ENCODE measurements at regions not wholly inside any gene's neighbourhood (a gene's known extent, or its start where the extent isn't known, plus 50 kb on each side); places are given as distances from the start of the nearest gene placed in this dataset.
"Not testable (repeated sequence)": the region's sequence is repeated elsewhere in the genome, so short reads cannot be mapped to it uniquely, and the experiment has no call there.

- no peak for DNase-seq
These were observed 95.3 kb upstream of the GADD45A start for GRCh38 chr1:67589519-67590233.

DNA sequence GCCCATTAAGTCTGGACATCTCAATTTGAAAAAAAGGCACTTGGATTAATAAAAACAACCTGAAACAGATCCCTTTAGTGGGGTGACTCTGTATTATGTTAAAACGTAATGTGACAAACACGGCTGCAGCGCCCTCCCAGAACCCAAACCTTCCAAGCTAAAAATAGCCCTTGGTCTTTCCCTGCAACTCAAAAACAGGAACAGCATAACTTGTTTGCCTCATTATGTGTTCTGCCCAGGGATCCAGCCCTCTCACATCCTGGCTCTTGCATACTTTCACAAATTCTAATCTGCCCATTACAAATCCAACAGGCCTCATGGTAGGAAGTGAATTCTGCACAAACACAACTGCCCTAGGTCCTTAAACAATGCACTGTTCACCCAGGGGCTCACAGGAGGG, 94.7 kb upstream of the GADD45A start:
- no peak for DNase-seq

DNA sequence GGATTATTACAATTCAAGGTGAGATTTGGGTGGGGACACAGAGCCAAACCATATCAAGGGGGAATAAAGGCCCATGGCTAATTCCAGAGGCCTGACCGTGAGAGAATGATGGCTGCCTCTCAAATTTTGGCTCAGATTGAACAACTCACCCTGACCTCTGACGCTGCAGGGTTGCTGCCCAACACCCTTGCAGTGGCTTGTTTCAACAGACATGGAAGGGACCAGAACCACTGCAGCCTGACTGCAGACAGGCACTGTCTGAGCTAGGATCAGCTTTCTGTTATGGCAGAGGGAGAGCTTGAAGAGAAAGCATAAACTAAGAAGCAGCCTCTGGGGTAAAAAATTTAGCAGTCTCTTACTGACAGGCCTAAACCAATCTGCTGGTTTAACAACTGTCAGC, 90.2 kb upstream of the GADD45A start:
- DNase-seq = no peak

DNA sequence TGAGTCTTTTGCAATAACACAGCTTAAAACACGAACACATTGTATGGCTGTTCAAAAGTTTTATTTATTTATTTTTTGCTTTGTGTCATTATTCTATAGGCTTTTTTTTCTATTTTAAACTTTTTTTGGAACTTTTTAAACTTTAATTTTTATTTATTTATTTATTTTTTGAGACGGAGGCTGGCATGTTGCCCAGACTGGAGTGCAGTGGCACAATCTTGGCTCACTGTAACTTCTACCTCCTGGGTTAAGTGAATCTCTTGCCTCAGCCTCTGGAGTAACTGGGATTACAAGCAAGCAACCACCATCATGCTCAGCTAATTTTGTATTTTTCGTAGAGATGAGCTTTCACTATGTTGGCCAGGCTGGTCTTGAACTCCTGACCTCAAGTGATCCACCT, 88.3 kb upstream of the GADD45A start:
- no peak for DNase-seq

DNA sequence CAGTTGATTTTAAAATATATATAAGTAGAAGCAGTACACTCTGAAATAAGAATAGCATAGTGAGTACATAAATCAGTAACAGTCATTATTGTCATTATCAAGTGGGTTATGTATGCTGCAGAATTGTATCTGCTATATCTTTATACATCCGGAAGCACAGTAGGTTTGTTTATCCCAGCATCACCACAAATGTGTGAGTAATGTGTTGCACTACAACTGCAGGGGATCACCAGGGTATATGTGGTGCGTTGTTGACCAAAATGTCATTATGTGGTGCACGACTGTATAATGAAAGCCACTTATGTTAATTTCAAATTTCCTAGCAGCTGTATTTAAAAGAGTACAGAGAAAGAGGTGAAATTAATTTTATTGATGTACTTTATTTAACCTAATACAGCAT, 87.7 kb upstream of the GADD45A start:
- no peak for DNase-seq

DNA sequence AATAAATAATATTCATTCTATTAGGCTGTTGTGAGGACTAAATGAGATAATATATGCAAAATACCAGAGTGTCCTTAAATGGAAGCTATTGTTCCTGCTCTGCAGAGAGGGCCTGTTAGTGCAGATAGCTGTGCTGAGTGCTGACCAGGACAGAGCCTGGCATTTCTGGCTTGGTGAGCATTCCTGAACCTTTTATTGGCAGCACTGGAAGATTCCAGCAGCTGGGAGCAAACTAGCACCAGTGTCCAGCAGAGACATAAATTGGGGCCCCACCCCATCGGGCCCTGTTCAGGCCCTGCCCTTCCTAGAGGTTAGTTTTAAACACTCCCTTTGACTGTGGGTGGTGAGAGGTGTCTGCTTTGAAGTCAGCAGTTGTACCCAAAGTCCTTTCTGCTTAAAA, 85.9 kb upstream of the GADD45A start:
- DNase-seq = no peak

GRCh38 chr1:67601539-67601938, 83.5 kb upstream of the GADD45A start:
- no peak for DNase-seq

DNA sequence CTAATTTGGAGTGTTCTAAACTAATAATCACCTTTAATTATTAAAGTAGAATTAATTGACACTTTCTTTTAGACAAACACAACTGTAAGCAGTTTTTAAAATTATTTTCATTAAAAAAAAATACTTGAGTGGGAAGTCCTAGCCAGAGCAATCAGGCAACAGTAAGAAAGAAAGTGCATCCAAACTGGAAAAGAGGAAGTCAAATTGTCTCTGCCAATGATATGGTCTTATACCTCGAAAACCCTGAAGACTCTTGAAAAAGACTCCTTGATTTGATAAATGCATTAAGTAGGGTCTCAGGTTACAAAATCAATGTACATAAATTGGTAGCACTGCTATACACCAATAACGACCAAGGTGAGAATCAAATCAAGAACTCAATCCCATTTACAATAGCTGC, 83.0 kb upstream of the GADD45A start:
- no peak for DNase-seq

GRCh38 chr1:67604778-67605177, 80.2 kb upstream of the GADD45A start:
- no peak for DNase-seq

DNA sequence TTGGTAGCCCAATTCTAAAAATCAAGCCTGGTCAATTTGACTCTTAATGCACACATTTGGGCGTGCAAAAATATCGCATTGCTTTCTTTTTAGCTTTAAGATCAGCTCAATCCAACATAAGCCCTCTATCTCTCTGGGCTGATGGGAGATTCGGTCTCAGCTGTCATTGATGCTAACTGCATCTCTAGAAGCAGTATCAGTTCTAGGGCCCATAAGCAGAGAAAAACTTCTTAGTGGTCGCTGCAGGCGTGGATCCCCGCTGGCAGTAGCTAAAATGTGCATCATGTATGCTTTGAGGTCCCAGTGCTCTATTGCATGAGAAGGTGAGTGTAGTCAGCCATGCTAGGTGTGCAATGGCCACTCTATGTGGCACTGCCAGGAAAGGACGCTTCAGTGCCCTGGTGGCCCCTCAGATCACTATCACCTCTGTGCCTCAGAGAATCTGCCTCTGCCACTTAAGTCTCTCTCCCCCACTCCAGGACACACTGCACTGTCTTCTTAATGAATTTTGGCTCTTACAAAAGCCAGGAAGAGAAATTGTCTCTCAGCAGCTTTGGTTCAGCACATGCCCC, 79.7 kb upstream of the GADD45A start:
- DNase-seq = no peak

DNA sequence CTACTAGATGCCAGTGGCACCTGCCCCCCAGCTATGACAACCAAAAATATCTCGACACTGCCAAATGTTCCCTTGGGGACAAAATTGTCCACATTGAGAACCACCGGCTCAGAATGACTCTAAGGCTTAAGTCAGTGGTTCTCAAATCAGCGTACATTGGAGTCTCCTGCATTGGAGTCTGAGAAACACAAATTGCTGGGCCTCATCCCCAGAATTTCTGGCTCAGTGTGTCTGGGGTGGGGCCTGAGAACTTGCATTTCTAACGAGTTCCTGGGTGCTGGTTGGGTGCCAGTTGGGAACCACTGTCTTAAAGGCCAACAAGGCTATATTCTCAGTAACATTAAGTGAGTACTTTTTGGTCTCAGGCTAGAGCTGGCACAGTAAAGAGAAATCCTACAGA, 77.7 kb upstream of the GADD45A start:
- no peak for DNase-seq

DNA sequence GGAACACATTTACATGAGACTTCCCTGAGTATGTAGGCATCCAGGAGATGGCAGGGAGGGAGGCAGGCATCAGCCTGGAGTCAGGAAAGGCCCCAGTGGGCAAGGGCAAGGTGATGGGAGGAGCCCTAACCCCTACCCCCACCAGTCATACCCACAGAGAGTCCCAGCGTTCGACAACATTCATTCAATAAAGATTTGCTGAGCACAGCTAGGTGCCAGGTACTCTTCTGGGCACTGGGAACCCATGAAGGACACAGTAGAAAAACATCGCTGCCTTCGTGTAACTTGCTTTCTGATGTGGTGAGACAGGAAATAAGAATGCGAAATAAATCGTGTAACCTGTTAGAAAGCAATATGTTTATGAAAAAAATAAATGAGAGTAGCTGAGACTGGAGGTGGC, 77.3 kb upstream of the GADD45A start:
- DNase-seq = no peak

DNA sequence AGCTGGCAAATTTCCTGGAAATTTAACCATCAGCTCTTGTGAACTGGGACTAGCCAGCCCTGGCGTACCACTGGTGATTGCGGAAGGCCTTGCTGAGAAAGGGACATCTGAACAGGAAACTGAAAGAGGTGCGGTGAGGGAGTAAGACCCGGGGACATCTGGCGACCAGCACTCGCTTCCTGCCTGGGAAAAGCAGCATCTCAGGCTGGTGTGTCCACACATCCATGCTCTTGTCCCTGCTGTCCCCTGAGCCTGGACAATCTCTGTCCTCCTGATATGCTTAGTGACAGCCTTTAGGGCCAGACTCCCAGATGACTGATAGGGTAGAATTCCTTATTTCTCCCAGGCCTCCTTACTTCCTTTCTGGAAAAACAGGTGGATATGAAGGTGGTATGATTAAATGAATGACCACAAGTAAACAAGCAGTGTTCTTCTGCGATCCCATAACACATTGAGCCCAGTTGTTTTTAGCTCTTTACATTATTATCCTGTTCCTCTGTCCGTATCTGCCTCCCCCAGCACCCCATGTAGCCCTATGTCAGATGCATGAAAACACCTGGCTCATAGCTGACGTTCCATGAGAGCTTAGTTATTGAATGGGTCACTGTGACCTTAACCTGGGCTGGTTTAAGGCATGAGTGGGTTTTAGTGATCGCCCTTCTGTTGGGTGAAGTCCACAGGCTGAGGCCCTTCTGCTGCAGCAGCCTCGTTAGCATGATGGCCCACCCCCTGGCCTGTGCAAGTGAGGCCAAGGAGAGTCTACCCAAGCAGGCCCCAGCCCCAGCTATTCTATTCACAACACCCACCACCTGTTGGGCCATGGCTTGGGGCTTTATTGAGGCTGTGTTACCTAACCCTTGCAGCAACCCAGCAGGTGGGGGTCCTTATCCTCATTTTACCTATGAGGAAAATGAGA, 76.1 kb upstream of the GADD45A start:
- DNase-seq = no peak

DNA sequence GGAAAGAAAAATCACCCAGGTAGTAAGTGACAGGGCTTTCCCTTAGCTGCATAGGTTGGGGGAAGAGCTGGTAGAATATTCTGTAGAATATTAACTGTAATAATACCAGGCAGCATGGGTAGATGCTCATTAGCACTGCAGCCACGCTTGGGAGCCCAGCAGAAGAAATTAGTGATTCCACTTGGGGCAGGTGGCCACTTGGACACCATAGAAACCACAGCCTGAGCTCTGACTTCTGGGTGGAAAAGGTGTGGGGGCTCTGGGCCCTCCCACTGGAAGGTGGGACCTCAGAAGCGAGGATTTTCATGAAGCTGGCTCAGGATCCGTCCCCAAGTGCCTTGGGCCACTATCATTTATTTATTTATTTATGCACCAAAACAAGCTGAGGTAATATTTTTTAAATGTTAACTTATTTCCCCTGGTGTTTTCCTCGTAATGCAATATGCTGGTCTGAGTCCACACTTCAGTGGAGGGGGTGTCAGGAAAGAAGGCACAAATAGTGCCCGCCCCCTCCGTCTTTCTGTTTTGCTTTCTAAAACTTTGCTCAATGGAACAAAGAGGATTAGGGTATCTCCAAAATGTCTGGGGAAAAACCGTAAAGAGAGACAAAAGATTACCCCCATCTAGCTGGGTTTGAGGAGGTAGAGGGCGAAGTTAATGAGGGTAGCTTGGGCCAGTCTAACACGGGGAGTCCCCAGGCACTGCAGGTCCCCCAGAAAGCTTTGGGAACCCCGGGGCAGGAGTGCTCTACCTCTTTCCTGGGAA, 75.2 kb upstream of the GADD45A start:
- no peak for DNase-seq

DNA sequence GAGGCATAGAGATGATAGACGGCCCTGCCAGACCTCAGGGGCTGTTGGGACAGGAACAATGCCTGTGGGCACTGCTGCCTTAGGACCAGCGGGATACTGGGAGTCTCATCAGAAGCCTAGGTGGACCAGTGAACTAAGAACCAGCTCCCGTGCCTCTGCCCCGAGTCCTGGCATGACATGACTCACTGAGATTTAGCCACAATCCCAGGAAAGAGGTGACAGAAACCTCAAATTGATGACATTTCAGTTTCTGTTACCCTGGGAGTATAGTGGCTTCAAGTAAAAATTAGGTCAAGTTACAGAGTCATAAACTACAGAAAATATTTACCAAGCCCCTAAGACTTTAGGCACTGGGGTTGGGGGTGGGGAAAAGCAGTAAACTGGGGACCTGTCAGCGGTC, 74.6 kb upstream of the GADD45A start:
- no peak for DNase-seq

GRCh38 chr1:67611846-67612245, 73.2 kb upstream of the GADD45A start:
- DNase-seq = no peak

GRCh38 chr1:67612788-67613241, 72.2 kb upstream of the GADD45A start:
- no peak for DNase-seq

DNA sequence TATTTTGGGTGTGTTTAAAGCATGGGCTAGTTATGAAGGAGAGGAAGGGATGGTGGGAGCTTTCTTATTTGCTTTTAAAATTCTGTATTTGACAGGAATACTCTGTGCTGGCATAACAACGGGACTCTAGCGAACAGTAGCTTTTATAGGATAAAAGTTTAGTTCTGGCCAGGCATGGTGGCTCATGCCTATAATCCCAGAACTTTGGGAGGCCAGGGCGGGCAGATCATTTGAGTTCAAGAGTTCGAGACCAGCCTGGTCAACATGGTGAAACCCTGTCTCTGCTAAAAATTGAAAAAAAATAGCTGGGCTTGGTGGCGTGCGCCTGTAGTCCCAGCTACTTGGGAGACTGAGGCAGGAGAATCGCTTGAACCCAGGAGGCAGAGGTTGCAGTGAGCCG, 71.5 kb upstream of the GADD45A start:
- not testable (repeated sequence) for DNase-seq

DNA sequence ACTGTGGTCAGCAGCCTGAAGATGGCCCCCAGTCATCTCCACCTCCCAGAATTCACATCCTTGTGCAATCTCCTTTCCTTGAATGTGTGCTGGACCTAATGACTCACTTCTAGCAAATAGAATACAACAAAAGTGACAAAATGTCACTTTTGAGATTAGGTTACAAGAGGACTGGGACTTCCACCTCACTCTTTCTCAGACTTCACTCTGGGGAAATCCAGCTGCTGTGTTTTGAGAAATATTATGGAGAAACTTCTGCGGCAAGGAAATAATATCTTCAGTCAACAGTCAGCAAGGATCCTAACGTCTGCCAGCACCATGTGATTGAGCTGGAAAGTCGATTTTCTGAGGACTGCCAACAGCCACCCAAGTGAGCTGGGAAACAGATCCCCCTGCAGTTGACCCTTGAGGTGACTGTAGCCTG, 70.5 kb upstream of the GADD45A start:
- DNase-seq = no peak

DNA sequence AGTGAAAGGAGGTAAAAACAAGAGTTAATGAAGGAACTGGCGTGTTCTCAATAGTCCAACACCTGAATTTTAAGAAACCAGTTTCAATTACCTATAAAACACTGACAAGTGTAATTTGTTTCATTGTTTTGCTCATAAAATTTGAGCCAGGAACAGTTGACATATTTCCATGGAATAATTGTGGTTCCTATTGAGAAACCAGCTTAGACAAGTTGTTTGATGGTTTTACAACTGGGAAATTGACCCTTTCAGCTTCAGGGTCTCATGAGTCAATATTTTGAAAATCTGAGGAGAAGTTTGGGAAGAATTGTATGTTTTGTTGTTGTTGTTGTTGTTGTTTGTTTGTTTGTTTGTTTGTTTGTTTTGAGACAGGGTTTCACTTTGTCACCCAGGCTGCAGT, 69.1 kb upstream of the GADD45A start:
- DNase-seq = no peak

GRCh38 chr1:67616394-67616985, 68.5 kb upstream of the GADD45A start:
- no peak for DNase-seq

GRCh38 chr1:67618285-67619018, 66.5 kb upstream of the GADD45A start:
- no peak for DNase-seq
